ENCODE measurements at regions not wholly inside any gene's neighbourhood (a gene's known extent, or its start where the extent isn't known, plus 50 kb on each side); places are given as distances from the start of the nearest gene placed in this dataset.
"Not testable (repeated sequence)": the region's sequence is repeated elsewhere in the genome, so short reads cannot be mapped to it uniquely, and the experiment has no call there.

GRCh38 chr17:33712120-33712519 lies 419.0 kb upstream of the ASIC2 start:
- no peak for DNase-seq

GRCh38 chr17:33716957-33717356 lies 423.9 kb upstream of the ASIC2 start:
- no peak for DNase-seq

- DNase-seq, result not testable (repeated sequence)
Measured at GRCh38 chr17:33723736-33724135, 430.6 kb upstream of the ASIC2 start.

GRCh38 chr17:33725675-33726271 lies 432.7 kb upstream of the ASIC2 start:
- no peak for DNase-seq

- no peak for DNase-seq
Measured at GRCh38 chr17:33730131-33730530, 437.0 kb upstream of the ASIC2 start.

- DNase-seq, result no peak
Measured at GRCh38 chr17:33732116-33732515, 439.0 kb upstream of the ASIC2 start.

GRCh38 chr17:33739714-33740113 lies 446.6 kb upstream of the ASIC2 start:
- DNase-seq, result no peak

GRCh38 chr17:33745047-33745760 lies 452.1 kb upstream of the ASIC2 start:
- no peak for DNase-seq

GRCh38 chr17:33749171-33749570 lies 456.1 kb upstream of the ASIC2 start:
- DNase-seq, result no peak

- peak; percentile 63 for DNase-seq
Measured at GRCh38 chr17:33750943-33751701, 458.0 kb upstream of the ASIC2 start.

GRCh38 chr17:33751702-33752065 lies 458.6 kb upstream of the ASIC2 start:
- DNase-seq, result no peak

GRCh38 chr17:33753452-33753851 lies 460.4 kb upstream of the ASIC2 start:
- DNase-seq, result no peak

- DNase-seq, result no peak
Measured at GRCh38 chr17:33756021-33756420, 462.9 kb upstream of the ASIC2 start.

GRCh38 chr17:33765871-33766270 lies 472.8 kb upstream of the ASIC2 start:
- DNase-seq, result no peak

- DNase-seq, result no peak
Measured at GRCh38 chr17:33766721-33767120, 473.6 kb upstream of the ASIC2 start.

GRCh38 chr17:33769066-33769465 lies 476.0 kb upstream of the ASIC2 start:
- DNase-seq, result no peak

- no peak for DNase-seq
Measured at GRCh38 chr17:33776304-33776703, 478.8 kb upstream of the CCL2 start.

- no peak for DNase-seq
Measured at GRCh38 chr17:33776903-33777302, 478.2 kb upstream of the CCL2 start.

GRCh38 chr17:33777674-33778073 lies 477.4 kb upstream of the CCL2 start:
- no peak for DNase-seq

GRCh38 chr17:33778505-33779233 lies 476.4 kb upstream of the CCL2 start:
- no peak for DNase-seq

GRCh38 chr17:33779234-33779591 lies 475.9 kb upstream of the CCL2 start:
- peak; percentile 16 for DNase-seq

GRCh38 chr17:33785281-33785680 lies 469.8 kb upstream of the CCL2 start:
- DNase-seq, result no peak

GRCh38 chr17:33786478-33786877 lies 468.6 kb upstream of the CCL2 start:
- DNase-seq, result no peak

GRCh38 chr17:33789658-33790057 lies 465.4 kb upstream of the CCL2 start:
- DNase-seq, result no peak
